MM.1S (cell line): ENCODE measurements at regions not wholly inside any gene's neighbourhood (a gene's known extent, or its start where the extent isn't known, plus 50 kb on each side); places are given as distances from the start of the nearest gene placed in this dataset.

ENCODE experiments used
- DNase-seq: peaks from one replicate; pipeline ENCODE4 v3.0.0-alpha.2; 2015
- H2AFZ ChIP-seq: fragments of 300-600 bp; sonication (generic); 2 replicates; pipeline ENCODE4 v1.6.0; 2016; ENCODE audit warnings: antibody characterized with exemption, low read length
- H3F3A ChIP-seq: fragments of 300-600 bp; sonication (generic); 2 replicates; pipeline ENCODE4 v1.6.1; 2016; ENCODE audit warnings: mild to moderate bottlenecking, antibody characterized with exemption, low read length, moderate library complexity, mixed read lengths; ENCODE audit not compliant: insufficient read depth
- H3K27ac ChIP-seq: fragments of 300-600 bp; sonication (generic); 2 replicates; pipeline ENCODE4 v1.5.1; 2016; ENCODE audit warnings: mild to moderate bottlenecking, low read length
- H3K27me3 ChIP-seq: fragments of 300-600 bp; sonication (generic); replicated peaks from 2 replicates; pipeline ENCODE4 v1.6.0; 2016; ENCODE audit warnings: low read length; ENCODE audit not compliant: insufficient read depth
- H3K36me3 ChIP-seq: fragments of 300-600 bp; sonication (generic); replicated peaks from 2 replicates; pipeline ENCODE4 v1.6.1; 2016; ENCODE audit warnings: mild to moderate bottlenecking, low read length, mixed read lengths; ENCODE audit not compliant: insufficient read depth
- H3K4me1 ChIP-seq: fragments of 300-600 bp; sonication (generic); 2 replicates; pipeline ENCODE4 v1.6.1; 2016; ENCODE audit warnings: low read length, mixed read lengths
- H3K4me2 ChIP-seq: fragments of 300-600 bp; sonication (generic); 2 replicates; pipeline ENCODE4 v1.6.0; 2016; ENCODE audit warnings: low read depth, low read length
- H3K4me3 ChIP-seq: fragments of 300-600 bp; sonication (generic); 2 replicates; pipeline ENCODE4 v1.5.1; 2016; ENCODE audit warnings: low read length, mixed read lengths
- H3K79me2 ChIP-seq: fragments of 300-600 bp; sonication (generic); 2 replicates; pipeline ENCODE4 v1.6.1; 2016; ENCODE audit warnings: mixed run types, low read length, mixed read lengths
- H3K9ac ChIP-seq: fragments of 300-600 bp; sonication (generic); 2 replicates; pipeline ENCODE4 v1.6.1; 2016; ENCODE audit warnings: low read length, mixed read lengths
- H3K9me2 ChIP-seq: fragments of 300-600 bp; sonication (generic); replicated peaks from 2 replicates; pipeline ENCODE4 v1.6.1; 2016; ENCODE audit warnings: mild to moderate bottlenecking, low read length, mixed read lengths; ENCODE audit not compliant: insufficient read depth
- H3K9me3 ChIP-seq: fragments of 300-600 bp; sonication (generic); replicated peaks from 2 replicates; pipeline ENCODE4 v1.6.1; 2016; ENCODE audit warnings: mild to moderate bottlenecking, low read length, mixed read lengths; ENCODE audit not compliant: insufficient read depth
- H4K20me1 ChIP-seq: fragments of 300-600 bp; sonication (generic); 2 replicates; pipeline ENCODE4 v1.6.1; 2016; ENCODE audit warnings: mild to moderate bottlenecking, low read length, moderate library complexity, mixed read lengths; ENCODE audit not compliant: insufficient read depth
- EZH2 ChIP-seq: fragments of 300-600 bp; sonication (generic); optimal IDR thresholded peaks from 2 replicates; pipeline ENCODE3; 2017; ENCODE audit warnings: low read depth, mild to moderate bottlenecking, antibody characterized with exemption, low read length, mixed read lengths
- EZH2phosphoT487 ChIP-seq: fragments of 300-600 bp; sonication (generic); IDR thresholded peaks from 2 replicates; pipeline ENCODE4 v1.6.1; 2018; ENCODE audit warnings: antibody characterized with exemption, low read length
- TF ChIP-seq, protein P1 (sequence below): fragments of 300-600 bp; sonication (generic); IDR thresholded peaks from 2 replicates; pipeline ENCODE4 v1.5.1; 2016; ENCODE audit warnings: antibody characterized with exemption, low read length, mixed read lengths

- no peak overlapping the region for H3K27ac ChIP-seq
- no peaks in the 10 kb centered on the region for H3K9me2 ChIP-seq
- no peak overlapping the region for H3K9ac ChIP-seq
- no peak overlapping the region for H3K4me2 ChIP-seq
- no peaks in the 10 kb centered on the region for H3K27me3 ChIP-seq
- no peaks in the 10 kb centered on the region for H3K4me1 ChIP-seq
- H3K36me3 ChIP-seq = no peaks in the 10 kb centered on the region
- no peaks in the 10 kb centered on the region for H4K20me1 ChIP-seq
- H3K4me3 ChIP-seq = no peak overlapping the region
- DNase-seq = no peak
- H2AFZ ChIP-seq = no peak overlapping the region
- H3F3A ChIP-seq = no peaks in the 10 kb centered on the region
- TF ChIP-seq EZH2phosphoT487 = no peak
- TF ChIP-seq, protein P1, sequence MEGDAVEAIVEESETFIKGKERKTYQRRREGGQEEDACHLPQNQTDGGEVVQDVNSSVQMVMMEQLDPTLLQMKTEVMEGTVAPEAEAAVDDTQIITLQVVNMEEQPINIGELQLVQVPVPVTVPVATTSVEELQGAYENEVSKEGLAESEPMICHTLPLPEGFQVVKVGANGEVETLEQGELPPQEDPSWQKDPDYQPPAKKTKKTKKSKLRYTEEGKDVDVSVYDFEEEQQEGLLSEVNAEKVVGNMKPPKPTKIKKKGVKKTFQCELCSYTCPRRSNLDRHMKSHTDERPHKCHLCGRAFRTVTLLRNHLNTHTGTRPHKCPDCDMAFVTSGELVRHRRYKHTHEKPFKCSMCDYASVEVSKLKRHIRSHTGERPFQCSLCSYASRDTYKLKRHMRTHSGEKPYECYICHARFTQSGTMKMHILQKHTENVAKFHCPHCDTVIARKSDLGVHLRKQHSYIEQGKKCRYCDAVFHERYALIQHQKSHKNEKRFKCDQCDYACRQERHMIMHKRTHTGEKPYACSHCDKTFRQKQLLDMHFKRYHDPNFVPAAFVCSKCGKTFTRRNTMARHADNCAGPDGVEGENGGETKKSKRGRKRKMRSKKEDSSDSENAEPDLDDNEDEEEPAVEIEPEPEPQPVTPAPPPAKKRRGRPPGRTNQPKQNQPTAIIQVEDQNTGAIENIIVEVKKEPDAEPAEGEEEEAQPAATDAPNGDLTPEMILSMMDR = no peak
- TF ChIP-seq EZH2 = no peak
- H3K79me2 ChIP-seq = no peaks in the 10 kb centered on the region
- no peaks in the 10 kb centered on the region for H3K9me3 ChIP-seq
Measured at GRCh38 chr9:87071473-87071872, 124.2 kb upstream of the GAS1 start.

- Histone ChIP-seq H3K4me3 (no peak overlapping the region), H3K9ac (no peak overlapping the region), H4K20me1 (no peaks in the 10 kb centered on the region), H3K27ac (no peak overlapping the region), H3K9me2 (no peaks in the 10 kb centered on the region), H3K4me1 (no peaks in the 10 kb centered on the region), H3F3A (no peaks in the 10 kb centered on the region), H3K79me2 (no peaks in the 10 kb centered on the region), H3K9me3 (no peaks in the 10 kb centered on the region), H3K4me2 (no peak overlapping the region), H2AFZ (no peak overlapping the region), H3K27me3 (no peaks in the 10 kb centered on the region), H3K36me3 (no peaks in the 10 kb centered on the region)
- no peak for DNase-seq
- TF ChIP-seq EZH2phosphoT487 = no peak
- TF ChIP-seq EZH2 = no peak
- TF ChIP-seq, protein P1 = no peak
Measured at GRCh38 chr9:87073692-87074091, 126.4 kb upstream of the GAS1 start.

DNA sequence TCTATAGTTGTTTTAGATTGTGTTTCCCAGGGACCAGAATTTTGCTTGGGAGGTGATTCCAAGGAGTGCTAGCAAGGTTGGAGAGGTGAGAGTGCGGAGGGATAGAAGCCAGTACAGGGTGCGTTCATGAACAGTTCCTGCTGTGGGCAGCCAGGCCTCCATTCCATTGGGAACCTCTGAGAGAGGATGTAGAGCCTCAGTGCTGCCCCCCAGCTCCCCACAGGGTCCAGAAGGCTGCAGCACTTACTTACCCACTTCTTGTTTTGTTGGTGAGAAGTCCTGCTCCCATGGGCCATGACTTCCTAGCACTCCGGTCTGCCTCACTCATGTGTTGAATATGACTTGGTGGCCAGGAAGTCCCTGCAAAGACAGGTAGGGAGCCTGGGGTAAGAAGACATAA is 128.2 kb upstream of the GAS1 start:
- no peak for DNase-seq
- Histone ChIP-seq H3K4me2 (no peak overlapping the region), H3K36me3 (no peaks in the 10 kb centered on the region), H3F3A (no peaks in the 10 kb centered on the region), H3K4me3 (no peak overlapping the region), H3K9ac (no peak overlapping the region), H3K9me2 (no peaks in the 10 kb centered on the region), H3K27me3 (no peaks in the 10 kb centered on the region), H3K27ac (no peak overlapping the region), H4K20me1 (no peaks in the 10 kb centered on the region), H3K4me1 (no peaks in the 10 kb centered on the region), H2AFZ (no peak overlapping the region), H3K9me3 (no peaks in the 10 kb centered on the region), H3K79me2 (no peaks in the 10 kb centered on the region)
- TF ChIP-seq, protein P1 = no peak
- no peak for TF ChIP-seq EZH2
- TF ChIP-seq EZH2phosphoT487 = no peak
